Esophagus muscularis mucosa (tissue), 3 donors: ENCODE measurements at regions not wholly inside any gene's neighbourhood (a gene's known extent, or its start where the extent isn't known, plus 50 kb on each side); places are given as distances from the start of the nearest gene placed in this dataset.

Experiments used
- POLR2AphosphoS5 ChIP-seq, 2 donors: sonication (generic); formaldehyde crosslinking; IDR thresholded peaks; one replicate each; pipeline ENCODE4 v1.6.1; 2017; ENCODE audit warnings: antibody characterized with exemption in 2 of 2
- TF ChIP-seq, protein P1 (sequence below), 3 experiments: fragments of 200-600 bp in 2 of 3; fragments of 450-650 bp in 1 of 3; sonication (generic) in 2 of 3; IDR thresholded peaks; one replicate each; pipeline ENCODE4 v1.5.1; 2017 to 2019; ENCODE audit warnings: antibody characterized with exemption in 3 of 3, mild to moderate bottlenecking in 2 of 3, moderate library complexity in 1 of 3

GRCh38 chr10:8563478-8563877 lies 509.0 kb downstream of the GATA3 start:
- TF ChIP-seq, protein P1, sequence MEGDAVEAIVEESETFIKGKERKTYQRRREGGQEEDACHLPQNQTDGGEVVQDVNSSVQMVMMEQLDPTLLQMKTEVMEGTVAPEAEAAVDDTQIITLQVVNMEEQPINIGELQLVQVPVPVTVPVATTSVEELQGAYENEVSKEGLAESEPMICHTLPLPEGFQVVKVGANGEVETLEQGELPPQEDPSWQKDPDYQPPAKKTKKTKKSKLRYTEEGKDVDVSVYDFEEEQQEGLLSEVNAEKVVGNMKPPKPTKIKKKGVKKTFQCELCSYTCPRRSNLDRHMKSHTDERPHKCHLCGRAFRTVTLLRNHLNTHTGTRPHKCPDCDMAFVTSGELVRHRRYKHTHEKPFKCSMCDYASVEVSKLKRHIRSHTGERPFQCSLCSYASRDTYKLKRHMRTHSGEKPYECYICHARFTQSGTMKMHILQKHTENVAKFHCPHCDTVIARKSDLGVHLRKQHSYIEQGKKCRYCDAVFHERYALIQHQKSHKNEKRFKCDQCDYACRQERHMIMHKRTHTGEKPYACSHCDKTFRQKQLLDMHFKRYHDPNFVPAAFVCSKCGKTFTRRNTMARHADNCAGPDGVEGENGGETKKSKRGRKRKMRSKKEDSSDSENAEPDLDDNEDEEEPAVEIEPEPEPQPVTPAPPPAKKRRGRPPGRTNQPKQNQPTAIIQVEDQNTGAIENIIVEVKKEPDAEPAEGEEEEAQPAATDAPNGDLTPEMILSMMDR (IDR thresholded peaks at IDR 0.05), result no peak
- TF ChIP-seq POLR2AphosphoS5 (IDR thresholded peaks at IDR 0.05), result no peak
